HL-60 (cell line): ENCODE measurements at regions not wholly inside any gene's neighbourhood (a gene's known extent, or its start where the extent isn't known, plus 50 kb on each side); places are given as distances from the start of the nearest gene placed in this dataset.

Experiments
- POLR2AphosphoS5 ChIP-seq: IDR thresholded peaks from 2 replicates; pipeline ENCODE4 v1.6.1; 2012; ENCODE audit warnings: low read depth
- TF ChIP-seq, protein P1 (sequence below): IDR thresholded peaks from one replicate; pipeline ENCODE4 v1.5.1; 2011; ENCODE audit warnings: low read length, control low read depth, inconsistent platforms; ENCODE audit not compliant: insufficient read depth

DNA sequence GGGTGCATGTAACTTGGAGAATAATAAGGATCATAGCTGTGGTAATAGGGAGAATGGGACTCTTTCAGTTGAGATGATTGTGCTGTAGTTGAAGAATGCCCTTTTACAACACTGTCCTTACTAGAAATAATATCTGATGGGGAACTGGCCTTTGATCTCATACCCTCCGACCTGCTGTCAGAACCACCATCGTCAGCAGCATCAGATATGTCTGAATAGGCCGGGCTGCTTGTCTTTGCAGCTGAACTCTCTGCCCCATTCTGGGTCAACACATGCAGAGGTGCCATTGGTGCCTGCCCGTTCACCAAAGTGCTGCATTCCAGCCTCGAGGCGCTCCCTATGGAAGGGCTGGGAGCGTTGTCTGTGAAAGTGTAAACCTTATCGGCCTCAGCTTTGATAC lies 99.1 kb downstream of the ZNF608 start:
- TF ChIP-seq, protein P1, sequence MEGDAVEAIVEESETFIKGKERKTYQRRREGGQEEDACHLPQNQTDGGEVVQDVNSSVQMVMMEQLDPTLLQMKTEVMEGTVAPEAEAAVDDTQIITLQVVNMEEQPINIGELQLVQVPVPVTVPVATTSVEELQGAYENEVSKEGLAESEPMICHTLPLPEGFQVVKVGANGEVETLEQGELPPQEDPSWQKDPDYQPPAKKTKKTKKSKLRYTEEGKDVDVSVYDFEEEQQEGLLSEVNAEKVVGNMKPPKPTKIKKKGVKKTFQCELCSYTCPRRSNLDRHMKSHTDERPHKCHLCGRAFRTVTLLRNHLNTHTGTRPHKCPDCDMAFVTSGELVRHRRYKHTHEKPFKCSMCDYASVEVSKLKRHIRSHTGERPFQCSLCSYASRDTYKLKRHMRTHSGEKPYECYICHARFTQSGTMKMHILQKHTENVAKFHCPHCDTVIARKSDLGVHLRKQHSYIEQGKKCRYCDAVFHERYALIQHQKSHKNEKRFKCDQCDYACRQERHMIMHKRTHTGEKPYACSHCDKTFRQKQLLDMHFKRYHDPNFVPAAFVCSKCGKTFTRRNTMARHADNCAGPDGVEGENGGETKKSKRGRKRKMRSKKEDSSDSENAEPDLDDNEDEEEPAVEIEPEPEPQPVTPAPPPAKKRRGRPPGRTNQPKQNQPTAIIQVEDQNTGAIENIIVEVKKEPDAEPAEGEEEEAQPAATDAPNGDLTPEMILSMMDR, result no peak
- TF ChIP-seq POLR2AphosphoS5, result no peak
